ENCODE measurements at regions not wholly inside any gene's neighbourhood (a gene's known extent, or its start where the extent isn't known, plus 50 kb on each side); places are given as distances from the start of the nearest gene placed in this dataset.
"Not testable (repeated sequence)": the region's sequence is repeated elsewhere in the genome, so short reads cannot be mapped to it uniquely, and the experiment has no call there.

DNA sequence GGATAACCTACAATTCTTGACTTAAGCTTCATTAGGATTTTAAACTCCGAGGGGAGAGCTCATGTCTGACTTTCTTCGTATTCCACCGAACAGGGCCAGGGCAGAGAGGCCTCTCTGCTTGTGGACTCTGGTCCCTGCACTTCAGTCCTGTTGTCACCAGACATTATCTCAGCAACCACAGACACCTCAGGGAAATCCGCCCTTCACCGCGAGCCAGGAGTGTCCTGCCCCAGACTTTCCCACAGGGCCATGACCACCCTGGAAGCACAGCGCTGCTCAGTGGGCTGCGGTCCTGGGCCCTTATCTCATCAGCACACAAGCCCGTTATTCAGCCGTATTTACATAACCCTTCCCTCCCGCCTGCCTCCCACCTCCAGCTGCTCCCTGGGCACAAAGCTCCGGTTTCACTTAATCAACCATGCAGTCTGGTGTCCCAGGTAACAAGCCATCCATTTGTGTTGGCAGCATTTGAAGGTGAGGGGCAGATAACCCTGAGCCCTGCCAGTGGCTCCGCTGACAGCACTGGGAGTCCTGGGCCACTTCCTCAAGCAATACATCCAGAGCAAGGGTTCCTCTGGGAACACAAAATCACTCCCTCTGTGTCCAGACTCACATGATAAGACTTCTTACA lies 122.8 kb upstream of the RAB4A start:
- intact Hi-C loops (cut with DNase I): no loop called here

DNA sequence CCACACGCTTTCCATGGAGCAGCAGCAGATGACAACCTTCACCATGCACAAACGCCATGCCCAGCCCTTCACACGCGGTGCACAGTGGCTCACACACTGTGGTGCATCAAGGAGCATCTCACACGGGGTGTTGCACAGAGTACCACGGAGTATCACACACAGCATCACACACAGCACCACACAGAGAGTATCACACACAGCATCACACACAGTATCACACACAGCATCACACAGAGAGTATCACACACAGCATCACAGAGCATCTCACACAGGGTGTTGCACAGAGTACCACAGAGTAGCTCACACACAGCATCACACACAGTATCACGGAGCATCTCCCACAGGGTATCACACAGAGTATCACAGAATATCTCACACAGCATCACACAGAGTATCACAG lies 122.2 kb upstream of the RAB4A start:
- H3K9me3 ChIP-seq: no peaks in the 10 kb centered on the region
- TF ChIP-seq, protein P1, sequence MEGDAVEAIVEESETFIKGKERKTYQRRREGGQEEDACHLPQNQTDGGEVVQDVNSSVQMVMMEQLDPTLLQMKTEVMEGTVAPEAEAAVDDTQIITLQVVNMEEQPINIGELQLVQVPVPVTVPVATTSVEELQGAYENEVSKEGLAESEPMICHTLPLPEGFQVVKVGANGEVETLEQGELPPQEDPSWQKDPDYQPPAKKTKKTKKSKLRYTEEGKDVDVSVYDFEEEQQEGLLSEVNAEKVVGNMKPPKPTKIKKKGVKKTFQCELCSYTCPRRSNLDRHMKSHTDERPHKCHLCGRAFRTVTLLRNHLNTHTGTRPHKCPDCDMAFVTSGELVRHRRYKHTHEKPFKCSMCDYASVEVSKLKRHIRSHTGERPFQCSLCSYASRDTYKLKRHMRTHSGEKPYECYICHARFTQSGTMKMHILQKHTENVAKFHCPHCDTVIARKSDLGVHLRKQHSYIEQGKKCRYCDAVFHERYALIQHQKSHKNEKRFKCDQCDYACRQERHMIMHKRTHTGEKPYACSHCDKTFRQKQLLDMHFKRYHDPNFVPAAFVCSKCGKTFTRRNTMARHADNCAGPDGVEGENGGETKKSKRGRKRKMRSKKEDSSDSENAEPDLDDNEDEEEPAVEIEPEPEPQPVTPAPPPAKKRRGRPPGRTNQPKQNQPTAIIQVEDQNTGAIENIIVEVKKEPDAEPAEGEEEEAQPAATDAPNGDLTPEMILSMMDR (IDR thresholded peaks at IDR 0.05): no peak
- TF ChIP-seq POLR2A (IDR thresholded peaks at IDR 0.05) (no peak), EP300 (IDR thresholded peaks at IDR 0.05) (no peak)
- WGBS, 3 donors: 55 to 81% (median 77%) methylated on average over 7 of the region's 7 CpGs
- H3K36me3 ChIP-seq: no peaks in the 10 kb centered on the region
- H3K27ac ChIP-seq: no peak overlapping the region
- no peak for DNase-seq
- intact Hi-C loops (cut with DNase I): no loop called here
- peaks cover 5% of the 10 kb centered on the region for H3K4me1 ChIP-seq (ENCODE audit: insufficient read depth)
- no peak overlapping the region for H3K4me3 ChIP-seq
- no peaks in the 10 kb centered on the region for H3K27me3 ChIP-seq

More for the DNA sequence above, 122.8 kb upstream of the RAB4A start:
- Histone ChIP-seq H3K4me3 (no peak overlapping the region), H3K27me3 (no peaks in the 10 kb centered on the region), H3K36me3 (no peaks in the 10 kb centered on the region), H3K4me1 (ENCODE audit: insufficient read depth) (peaks cover 5% of the 10 kb centered on the region), H3K9me3 (no peaks in the 10 kb centered on the region), H3K27ac (no peak overlapping the region)
- peak in 3 of 5 donors; percentile 32 to 65 (median 41) for DNase-seq
- TF ChIP-seq EP300 (IDR thresholded peaks at IDR 0.05): no peak
- TF ChIP-seq, protein P1 (IDR thresholded peaks at IDR 0.05): no peak
- no peak for TF ChIP-seq POLR2A (IDR thresholded peaks at IDR 0.05)
- 4 to 17% (median 5%) methylated on average over 13 of the region's 13 CpGs for WGBS, 3 donors

DNA sequence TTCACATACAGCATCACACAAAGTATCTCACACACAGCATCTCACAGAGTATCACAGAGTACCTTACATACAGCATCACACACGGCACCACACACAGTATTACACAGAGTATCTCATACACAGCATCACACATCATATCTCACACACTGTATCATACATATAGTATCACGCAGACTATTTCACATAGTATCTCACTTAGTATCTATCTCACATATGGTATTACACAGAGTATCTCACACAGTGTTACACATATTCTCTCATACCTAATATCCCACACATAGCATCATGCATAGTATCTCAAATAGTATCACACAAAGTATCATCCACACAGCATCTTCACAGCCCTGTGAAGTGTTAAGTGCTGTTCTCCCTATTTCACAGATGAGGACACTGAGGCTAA lies 121.5 kb upstream of the RAB4A start:
- DNase-seq: no peak
- TF ChIP-seq EP300 (IDR thresholded peaks at IDR 0.05) (no peak), POLR2A (IDR thresholded peaks at IDR 0.05) (no peak)
- TF ChIP-seq, protein P1 (IDR thresholded peaks at IDR 0.05): no peak
- no peak overlapping the region for H3K27ac ChIP-seq
- H3K36me3 ChIP-seq: no peaks in the 10 kb centered on the region
- H3K9me3 ChIP-seq: no peaks in the 10 kb centered on the region
- H3K27me3 ChIP-seq: no peaks in the 10 kb centered on the region
- H3K4me1 ChIP-seq (ENCODE audit: insufficient read depth): peaks cover 5% of the 10 kb centered on the region
- 95 to 99% (median 98%) methylated on average over 2 of the region's 2 CpGs for WGBS, 3 donors
- intact Hi-C loops (cut with DNase I): no loop called here
- no peak overlapping the region for H3K4me3 ChIP-seq

DNA sequence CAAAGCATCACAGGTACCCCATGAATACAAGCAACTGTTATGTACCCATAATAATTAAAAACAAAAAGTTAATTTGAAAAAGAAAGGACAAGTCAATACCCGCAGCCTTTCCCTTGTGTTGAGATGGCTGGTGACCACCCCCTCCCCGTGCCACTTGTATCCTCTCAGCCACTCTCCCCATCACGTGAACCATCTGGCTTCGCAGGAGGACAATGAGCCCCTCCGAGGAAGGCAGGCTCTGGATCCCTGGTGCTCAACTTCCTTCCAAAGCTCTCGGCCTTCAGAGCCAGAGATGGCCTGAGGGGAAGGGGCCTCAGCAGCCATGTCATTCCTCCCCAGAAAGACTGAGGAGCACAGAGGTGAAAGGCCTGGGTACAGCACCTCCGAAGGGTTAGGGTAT lies 120.4 kb upstream of the RAB4A start:
- no peak overlapping the region for H3K4me3 ChIP-seq
- H3K27ac ChIP-seq: no peak overlapping the region
- no peaks in the 10 kb centered on the region for H3K9me3 ChIP-seq
- peaks cover 5% of the 10 kb centered on the region for H3K4me1 ChIP-seq (ENCODE audit: insufficient read depth)
- no peak for DNase-seq
- intact Hi-C loops (cut with DNase I): no loop called here
- TF ChIP-seq POLR2A (IDR thresholded peaks at IDR 0.05): no peak
- TF ChIP-seq, protein P1 (IDR thresholded peaks at IDR 0.05): no peak
- TF ChIP-seq EP300 (IDR thresholded peaks at IDR 0.05): no peak
- WGBS, 3 donors: 92 to 94% (median 92%) methylated on average over 7 of the region's 7 CpGs
- no peaks in the 10 kb centered on the region for H3K27me3 ChIP-seq
- H3K36me3 ChIP-seq: no peaks in the 10 kb centered on the region

DNA sequence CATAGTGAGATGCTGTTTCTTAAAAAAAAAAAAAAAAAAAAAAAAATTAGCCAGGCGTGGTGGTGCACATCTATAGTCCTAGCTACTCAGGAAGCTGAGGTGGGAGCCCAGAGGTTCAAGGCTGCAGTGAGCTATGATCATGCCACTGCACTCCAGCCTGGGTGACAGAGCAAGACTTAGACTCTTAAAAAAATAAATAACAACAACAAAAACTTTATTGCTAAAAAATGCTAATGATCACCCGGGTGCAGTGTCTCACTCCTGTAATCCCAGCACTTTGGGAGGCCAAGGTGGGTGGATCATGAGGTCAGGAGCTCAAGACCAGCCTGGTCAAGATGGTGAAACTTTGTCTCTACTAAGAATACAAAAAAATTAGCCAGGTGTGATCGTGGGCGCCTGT lies 119.5 kb upstream of the RAB4A start:
- intact Hi-C loops (cut with DNase I); DNase-seq; H3K27ac ChIP-seq; H3K9me3 ChIP-seq; H3K4me1 ChIP-seq (ENCODE audit: insufficient read depth); H3K36me3 ChIP-seq; H3K4me3 ChIP-seq; H3K27me3 ChIP-seq: not testable (repeated sequence)
- 94 to 96% (median 95%) methylated on average over 4 of the region's 4 CpGs for WGBS, 3 donors

All from ovary (tissue), 7 donors.